GM12892 (cell line): ENCODE measurements at regions not wholly inside any gene's neighbourhood (a gene's known extent, or its start where the extent isn't known, plus 50 kb on each side); places are given as distances from the start of the nearest gene placed in this dataset.

ENCODE experiments used
- POLR2A ChIP-seq: IDR thresholded peaks from 2 replicates; pipeline ENCODE4 v1.6.1; 2011; ENCODE audit warnings: low read depth, low read length, control low read depth
- POLR2AphosphoS5 ChIP-seq: IDR thresholded peaks from 2 replicates; pipeline ENCODE4 v1.6.1; 2011; ENCODE audit warnings: low read depth, low read length, control low read depth
- TAF1 ChIP-seq: IDR thresholded peaks from 2 replicates; pipeline ENCODE4 v1.6.1; 2011; ENCODE audit warnings: low read depth, mild to moderate bottlenecking, control low read depth, low read length, borderline replicate concordance

GRCh38 chr2:67666386-67667053, 269.4 kb downstream of the ETAA1 start:
- TF ChIP-seq POLR2A (no peak), POLR2AphosphoS5 (no peak), TAF1 (no peak)
